ENCODE measurements at regions not wholly inside any gene's neighbourhood (a gene's known extent, or its start where the extent isn't known, plus 50 kb on each side); places are given as distances from the start of the nearest gene placed in this dataset.

DNA sequence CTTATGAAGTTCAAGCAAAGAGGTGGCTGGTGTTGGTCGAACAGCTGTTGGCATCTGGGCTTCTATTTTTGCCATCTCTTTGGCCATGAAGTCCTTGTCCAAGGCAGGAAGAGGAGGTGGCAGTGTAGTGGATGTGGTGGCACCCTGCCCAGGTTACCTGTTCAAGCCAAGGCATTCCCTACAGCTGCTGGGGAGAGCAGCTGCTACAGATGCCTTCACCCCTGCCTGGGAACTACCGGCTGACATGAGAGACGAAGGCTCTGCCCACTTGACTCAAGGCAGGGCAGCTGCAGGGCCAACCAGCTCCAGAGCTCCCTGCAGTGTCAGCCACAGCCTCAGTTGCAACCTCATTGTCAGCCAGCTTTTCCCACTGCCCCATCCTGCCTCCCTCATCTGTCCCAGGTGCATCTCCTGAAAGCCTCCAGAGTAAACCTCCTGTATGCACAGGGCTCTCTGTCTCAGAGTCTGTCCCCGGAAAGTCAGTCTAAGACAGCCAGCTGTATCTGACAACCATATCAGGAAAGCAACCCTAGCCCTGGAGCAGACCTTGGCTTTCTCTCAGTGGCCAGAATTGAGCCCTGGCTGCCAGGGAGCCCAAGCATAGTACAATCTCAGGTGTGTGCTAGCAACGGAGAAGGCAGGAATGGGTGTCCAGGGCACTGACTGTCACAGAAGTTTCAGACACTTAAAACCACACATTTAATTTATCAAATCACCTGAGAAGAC lies 115.9 kb downstream of the RPIA start:
- TF ChIP-seq, protein P1, sequence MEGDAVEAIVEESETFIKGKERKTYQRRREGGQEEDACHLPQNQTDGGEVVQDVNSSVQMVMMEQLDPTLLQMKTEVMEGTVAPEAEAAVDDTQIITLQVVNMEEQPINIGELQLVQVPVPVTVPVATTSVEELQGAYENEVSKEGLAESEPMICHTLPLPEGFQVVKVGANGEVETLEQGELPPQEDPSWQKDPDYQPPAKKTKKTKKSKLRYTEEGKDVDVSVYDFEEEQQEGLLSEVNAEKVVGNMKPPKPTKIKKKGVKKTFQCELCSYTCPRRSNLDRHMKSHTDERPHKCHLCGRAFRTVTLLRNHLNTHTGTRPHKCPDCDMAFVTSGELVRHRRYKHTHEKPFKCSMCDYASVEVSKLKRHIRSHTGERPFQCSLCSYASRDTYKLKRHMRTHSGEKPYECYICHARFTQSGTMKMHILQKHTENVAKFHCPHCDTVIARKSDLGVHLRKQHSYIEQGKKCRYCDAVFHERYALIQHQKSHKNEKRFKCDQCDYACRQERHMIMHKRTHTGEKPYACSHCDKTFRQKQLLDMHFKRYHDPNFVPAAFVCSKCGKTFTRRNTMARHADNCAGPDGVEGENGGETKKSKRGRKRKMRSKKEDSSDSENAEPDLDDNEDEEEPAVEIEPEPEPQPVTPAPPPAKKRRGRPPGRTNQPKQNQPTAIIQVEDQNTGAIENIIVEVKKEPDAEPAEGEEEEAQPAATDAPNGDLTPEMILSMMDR (IDR thresholded peaks at IDR 0.05; ENCODE audit: low read depth, low read length, poor library complexity, severe bottlenecking), result no peak
- TF ChIP-seq EZH2phosphoT487 (IDR thresholded peaks at IDR 0.05; ENCODE audit: borderline replicate concordance, low read length), result no peak

Measured in DOHH2 (cell line).